Activated CD4-positive, alpha-beta T cell treated with anti-CD3 and anti-CD28 coated beads for 36 hours (primary cell): ENCODE measurements at regions not wholly inside any gene's neighbourhood (a gene's known extent, or its start where the extent isn't known, plus 50 kb on each side); places are given as distances from the start of the nearest gene placed in this dataset.
A peak's percentile ranks its signal among the peaks of the same experiment; 100 is the strongest.

Experiments used
- ATAC-seq: fragments of 200-7000 bp; cut with Tn5 transposase; one replicate; pipeline ENCODE4 v1.10.0; 2021; ENCODE audit warnings: mild to moderate bottlenecking, moderate library complexity
- CTCF ChIA-PET: fragments of 350-600 bp; sonication (Branson Sonifier 250); formaldehyde crosslinking; loops from one replicate; lab custom pipeline; 2021; ENCODE audit warnings: antibody characterized with exemption; lab: Charles Lee
- POLR2A ChIA-PET: fragments of 350-600 bp; sonication (Branson Sonifier 250); formaldehyde crosslinking; loops from one replicate; lab custom pipeline; 2021; ENCODE audit warnings: antibody characterized with exemption, inconsistent platforms; lab: Charles Lee
- DNase-seq: peaks from one replicate; pipeline ENCODE4 v3.0.0-alpha.2; 2020
- H3K27ac Mint-ChIP-seq: one replicate; pipeline ENCODE4 v1.8.0; 2021; ENCODE audit warnings: mixed read lengths
- H3K27me3 Mint-ChIP-seq: one replicate; pipeline ENCODE4 v1.8.0; 2021; ENCODE audit warnings: mixed read lengths
- H3K36me3 Mint-ChIP-seq: one replicate; pipeline ENCODE4 v1.8.0; 2021; ENCODE audit warnings: low read depth, mixed read lengths
- H3K4me1 Mint-ChIP-seq: one replicate; pipeline ENCODE4 v1.8.0; 2021; ENCODE audit warnings: mixed read lengths
- H3K4me3 Mint-ChIP-seq: one replicate; pipeline ENCODE4 v1.8.0; 2021; ENCODE audit warnings: mild to moderate bottlenecking, moderate library complexity, mixed read lengths
- H3K9me3 Mint-ChIP-seq: one replicate; pipeline ENCODE4 v1.8.0; 2021; ENCODE audit warnings: low read depth, mixed read lengths
- intact Hi-C, 2 experiments: fragments of 100-400 bp; cut with DNase I in 1 of 2; cut with micrococcal nuclease in 1 of 2; formaldehyde crosslinking; loops; one replicate each; pipeline versions ENCODE4 v1.14.2 to v1.15.1; 2022 to 2024; cut with DNase I, micrococcal nuclease

DNA sequence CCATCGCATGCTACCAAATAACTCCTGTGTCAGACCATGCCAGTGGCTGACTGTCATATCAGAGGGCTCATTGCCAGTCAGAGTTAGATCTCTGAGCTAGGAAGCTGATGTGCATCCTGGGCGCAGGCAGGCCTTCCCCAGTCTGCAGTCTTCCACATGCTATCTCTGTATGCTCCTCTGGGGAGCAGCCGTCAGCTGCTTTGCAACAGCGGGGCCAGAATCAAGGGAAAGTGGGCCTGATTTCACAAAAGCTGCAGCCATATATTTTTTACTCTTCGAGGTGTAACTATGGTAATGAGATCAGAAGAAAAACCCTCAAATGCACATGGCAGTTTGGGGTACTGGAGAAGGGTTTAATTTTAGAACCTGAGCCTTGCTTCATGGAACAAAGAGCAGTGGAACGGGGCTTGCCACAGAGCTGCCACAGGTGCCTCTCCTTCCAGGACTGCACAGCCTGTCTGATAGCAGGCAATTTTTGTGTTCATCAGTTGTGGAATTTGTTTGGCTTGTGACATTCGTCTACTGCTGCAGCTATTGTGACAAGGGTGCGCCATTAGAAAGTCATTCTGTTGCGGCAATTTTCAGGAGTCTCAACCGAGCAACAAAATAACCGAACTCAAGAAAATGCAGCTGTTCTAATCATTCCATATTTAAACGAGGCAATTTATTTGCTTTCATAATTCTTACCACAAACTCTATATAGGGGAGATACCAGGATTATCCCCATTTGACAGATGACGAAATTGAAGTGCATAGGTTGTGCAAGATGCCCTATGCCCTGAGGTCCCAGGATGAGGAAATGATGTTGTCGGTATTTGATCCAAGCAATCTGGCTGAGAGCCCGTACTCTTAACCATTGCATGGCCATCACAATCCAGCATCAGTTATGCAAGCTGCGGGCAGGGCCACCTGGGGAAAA lies 109.6 kb upstream of the CYRIA start:
- POLR2A ChIA-PET: no interaction called here
- CTCF ChIA-PET: interaction anchor here (0.6 to 1.9 kb wide), 3 partner anchors 18 to 173 kb away, joined by 3 to 6 read pairs (median 4); no protein-coding TSS in a partner anchor
- H3K27me3 Mint-ChIP-seq: peaks cover 12% of the 10 kb centered on the region

GRCh38 chr2:16774091-16774490 lies 108.5 kb upstream of the CYRIA start:
- no peak for DNase-seq
- CTCF ChIA-PET: interaction anchor here (1.2 to 3.2 kb wide), 2 partner anchors 9 to 897 kb away, joined by 3 to 8 read pairs; no protein-coding TSS in a partner anchor
- no peaks in the 10 kb centered on the region for H3K36me3 Mint-ChIP-seq
- H3K4me3 Mint-ChIP-seq: no peak overlapping the region
- ATAC-seq: no peak
- POLR2A ChIA-PET: no interaction called here
- no peak overlapping the region for H3K27ac Mint-ChIP-seq
- no peaks in the 10 kb centered on the region for H3K4me1 Mint-ChIP-seq
- intact Hi-C loops: loop anchor here in 1 of 2 experiments (10.0 kb wide), 1 partner anchor 1601 kb away; no protein-coding TSS in a partner anchor
- no peaks in the 10 kb centered on the region for H3K9me3 Mint-ChIP-seq
- peaks cover 17% of the 10 kb centered on the region for H3K27me3 Mint-ChIP-seq

More for the DNA sequence above, 109.6 kb upstream of the CYRIA start:
- Mint-ChIP-seq H3K4me1 (no peaks in the 10 kb centered on the region), H3K27ac (no peak overlapping the region), H3K9me3 (no peaks in the 10 kb centered on the region), H3K4me3 (no peak overlapping the region), H3K36me3 (no peaks in the 10 kb centered on the region)
- no peak for DNase-seq
- ATAC-seq: no peak
- intact Hi-C loops: loop anchor here in 1 of 2 experiments (10.0 kb wide), 1 partner anchor 1600 kb away; no protein-coding TSS in a partner anchor

DNA sequence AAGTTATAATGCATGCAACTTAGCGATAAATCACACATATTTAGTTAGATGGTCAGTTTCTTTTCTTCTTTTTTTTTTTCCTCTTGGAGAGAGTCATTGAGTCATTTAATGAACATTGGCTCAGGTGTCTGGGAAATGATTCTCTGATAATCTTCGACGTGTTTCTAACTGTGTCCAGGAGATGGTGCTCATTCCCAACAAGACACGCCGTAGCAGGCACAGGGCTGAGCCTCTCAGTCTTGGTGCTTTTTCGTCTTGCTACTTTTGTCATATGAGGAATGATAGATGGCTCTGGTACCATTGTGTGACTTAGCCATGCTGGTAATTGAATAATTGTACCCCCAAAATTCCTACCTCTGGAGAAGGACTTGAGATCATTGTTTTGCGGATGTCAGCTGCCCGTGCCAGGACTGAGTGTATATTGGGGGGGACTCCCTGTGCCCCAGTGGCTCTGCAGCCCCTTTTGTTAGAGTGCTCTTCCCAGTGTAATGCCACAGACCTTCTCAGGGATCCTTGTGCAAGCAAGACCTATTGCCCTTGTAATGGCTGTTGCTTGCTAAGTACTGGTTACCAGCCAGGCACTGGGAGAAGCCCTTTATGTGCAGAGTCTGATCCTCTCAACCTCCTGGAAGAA lies 107.6 kb upstream of the CYRIA start:
- POLR2A ChIA-PET: no interaction called here
- intact Hi-C loops: loop anchor here in 1 of 2 experiments (1.0 to 10.0 kb wide), 4 partner anchors 127 to 1602 kb away; no protein-coding TSS in a partner anchor
- Mint-ChIP-seq H3K4me3 (no peak overlapping the region), H3K27ac (no peak overlapping the region), H3K9me3 (no peaks in the 10 kb centered on the region), H3K36me3 (no peaks in the 10 kb centered on the region), H3K27me3 (peaks cover 17% of the 10 kb centered on the region), H3K4me1 (no peaks in the 10 kb centered on the region)
- CTCF ChIA-PET: interaction anchor here (0.6 to 3.2 kb wide), 9 partner anchors 9 to 1123 kb away, joined by 3 to 8 read pairs (median 3); no protein-coding TSS in a partner anchor
- ATAC-seq (peak; percentile 74), DNase-seq (peak; percentile 57)

DNA sequence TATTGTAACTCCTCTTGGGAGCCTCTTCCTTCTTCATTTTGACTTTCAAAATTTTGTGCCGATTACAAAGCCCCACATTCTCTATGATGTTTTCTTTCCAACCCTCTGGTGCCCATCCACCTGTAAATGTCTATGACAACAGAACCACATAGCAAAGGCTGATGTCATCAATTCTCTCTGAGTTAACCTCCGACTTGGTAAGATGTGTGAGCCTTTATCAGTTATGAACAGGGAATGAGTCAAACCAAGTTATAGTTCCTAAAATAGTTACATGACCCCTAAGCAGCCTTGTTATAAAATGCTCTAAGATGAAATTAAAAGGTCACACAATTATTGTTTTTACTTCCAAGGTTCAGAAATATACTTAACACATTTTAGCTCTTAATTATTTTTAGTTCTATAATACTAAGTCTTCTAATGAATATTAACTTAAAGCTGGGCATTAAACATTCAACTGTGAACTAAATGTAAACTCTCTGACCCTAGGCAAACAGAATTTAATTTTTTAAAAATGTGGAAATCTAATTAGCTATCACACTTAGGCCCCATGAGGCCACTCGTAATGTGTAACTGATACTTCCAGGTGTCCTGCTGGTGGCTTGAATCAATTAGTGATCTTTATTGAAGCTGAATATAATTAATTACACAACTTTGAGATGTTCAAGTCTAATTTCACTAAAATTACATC lies 102.3 kb upstream of the CYRIA start:
- ChIA-PET CTCF (interaction anchor here (0.7 to 1.5 kb wide), 4 partner anchors 11 to 543 kb away, joined by 3 to 7 read pairs (median 4); no protein-coding TSS in a partner anchor), POLR2A (no interaction called here)
- H3K4me1 Mint-ChIP-seq: no peaks in the 10 kb centered on the region
- no peak overlapping the region for H3K27ac Mint-ChIP-seq
- no peak for ATAC-seq
- H3K9me3 Mint-ChIP-seq: no peaks in the 10 kb centered on the region
- intact Hi-C loops: no loop called here
- H3K4me3 Mint-ChIP-seq: no peak overlapping the region
- no peak for DNase-seq
- H3K36me3 Mint-ChIP-seq: no peaks in the 10 kb centered on the region
- H3K27me3 Mint-ChIP-seq: peaks cover 11% of the 10 kb centered on the region

DNA sequence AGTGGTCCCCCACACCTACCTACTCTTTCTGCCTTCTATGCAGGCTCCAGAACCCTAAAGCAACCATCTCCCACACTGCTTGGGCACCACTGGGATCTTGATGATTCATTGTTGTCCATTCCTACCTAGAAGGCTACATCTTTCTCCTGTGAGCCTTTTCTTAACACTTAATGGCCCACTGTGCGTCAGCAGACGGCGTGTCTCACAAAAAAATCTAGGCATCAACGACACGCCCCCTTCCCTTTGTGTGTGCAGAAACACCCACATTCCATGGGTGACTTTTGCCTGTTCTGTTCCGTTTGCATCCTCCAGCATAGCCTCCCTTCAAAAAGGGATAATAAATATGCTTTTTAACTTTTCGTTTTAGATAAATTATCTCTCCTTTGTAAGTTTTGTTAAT lies 99.7 kb upstream of the CYRIA start:
- DNase-seq (no peak), ATAC-seq (no peak)
- POLR2A ChIA-PET: no interaction called here
- no peaks in the 10 kb centered on the region for H3K4me1 Mint-ChIP-seq
- H3K27ac Mint-ChIP-seq: no peak overlapping the region
- intact Hi-C loops: no loop called here
- H3K36me3 Mint-ChIP-seq: no peaks in the 10 kb centered on the region
- no peaks in the 10 kb centered on the region for H3K9me3 Mint-ChIP-seq
- CTCF ChIA-PET: no interaction called here
- H3K4me3 Mint-ChIP-seq: no peak overlapping the region
- peaks cover 8% of the 10 kb centered on the region for H3K27me3 Mint-ChIP-seq

GRCh38 chr2:16764487-16764886 lies 98.9 kb upstream of the CYRIA start:
- Mint-ChIP-seq H3K4me1 (no peaks in the 10 kb centered on the region), H3K27ac (no peak overlapping the region), H3K27me3 (peaks cover 2% of the 10 kb centered on the region), H3K36me3 (no peaks in the 10 kb centered on the region), H3K4me3 (no peak overlapping the region), H3K9me3 (no peaks in the 10 kb centered on the region)
- ChIA-PET POLR2A (no interaction called here), CTCF (no interaction called here)
- DNase-seq (no peak), ATAC-seq (no peak)
- intact Hi-C loops: no loop called here

DNA sequence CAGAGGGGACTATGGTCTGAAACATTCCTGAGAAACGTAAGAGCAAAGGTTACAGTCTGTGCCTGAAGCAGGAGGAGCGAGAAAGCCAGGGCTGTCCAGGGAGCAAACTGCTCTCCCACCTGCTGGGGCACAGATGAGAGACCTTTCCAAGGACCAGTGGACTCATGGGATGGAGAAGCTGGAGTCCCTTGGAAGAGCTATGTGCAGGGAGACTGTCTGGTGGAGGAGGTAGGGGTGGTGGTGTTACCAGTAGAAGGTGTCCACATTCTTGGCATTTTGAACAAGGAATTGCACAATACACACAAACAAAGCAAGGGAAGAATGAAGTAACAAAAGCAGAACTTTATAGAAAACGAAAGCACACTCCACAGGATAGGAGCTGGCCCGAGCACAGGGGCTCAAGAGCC lies 97.9 kb upstream of the CYRIA start:
- intact Hi-C loops: no loop called here
- ChIA-PET CTCF (no interaction called here), POLR2A (no interaction called here)
- no peak for DNase-seq
- H3K27me3 Mint-ChIP-seq: peaks cover 2% of the 10 kb centered on the region
- H3K4me1 Mint-ChIP-seq: no peaks in the 10 kb centered on the region
- no peak overlapping the region for H3K4me3 Mint-ChIP-seq
- no peaks in the 10 kb centered on the region for H3K9me3 Mint-ChIP-seq
- no peak overlapping the region for H3K27ac Mint-ChIP-seq
- no peaks in the 10 kb centered on the region for H3K36me3 Mint-ChIP-seq
- no peak for ATAC-seq

DNA sequence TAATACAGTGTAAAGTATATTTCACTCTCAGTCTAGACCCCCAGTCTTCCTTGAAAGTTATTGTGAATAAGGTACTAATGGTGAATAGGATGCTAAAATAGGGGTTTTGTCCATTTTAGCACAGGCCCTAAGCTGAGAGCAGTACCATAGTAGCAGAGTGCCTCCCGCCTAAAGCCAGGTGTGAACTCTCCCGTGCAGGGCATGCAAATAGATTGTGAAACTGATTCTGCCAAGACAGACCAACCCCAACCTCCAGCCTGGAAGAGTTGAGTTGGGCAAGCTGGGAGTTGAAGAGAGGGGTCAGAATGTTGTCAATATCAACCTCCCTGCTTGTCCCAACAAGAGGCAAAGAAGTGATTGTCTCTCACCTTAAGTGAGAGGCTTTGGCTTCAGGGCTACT lies 97.4 kb upstream of the CYRIA start:
- Mint-ChIP-seq H3K36me3 (no peaks in the 10 kb centered on the region), H3K27ac (no peak overlapping the region), H3K4me1 (no peaks in the 10 kb centered on the region), H3K27me3 (peaks cover 3% of the 10 kb centered on the region), H3K9me3 (no peaks in the 10 kb centered on the region), H3K4me3 (no peak overlapping the region)
- ATAC-seq (no peak), DNase-seq (no peak)
- intact Hi-C loops: no loop called here
- POLR2A ChIA-PET: no interaction called here
- CTCF ChIA-PET: no interaction called here

- ChIA-PET POLR2A (no interaction called here), CTCF (interaction anchor here (0.8 to 1.7 kb wide), 3 partner anchors 137 to 147 kb away, joined by 3 to 5 read pairs (median 3); no protein-coding TSS in a partner anchor)
- Mint-ChIP-seq H3K36me3 (no peaks in the 10 kb centered on the region), H3K27me3 (peaks cover 5% of the 10 kb centered on the region), H3K4me3 (no peak overlapping the region), H3K4me1 (no peaks in the 10 kb centered on the region), H3K27ac (no peak overlapping the region), H3K9me3 (no peaks in the 10 kb centered on the region)
- intact Hi-C loops: no loop called here
- ATAC-seq: no peak
- no peak for DNase-seq
Measured at GRCh38 chr2:16760426-16760825, 94.8 kb upstream of the CYRIA start.

DNA sequence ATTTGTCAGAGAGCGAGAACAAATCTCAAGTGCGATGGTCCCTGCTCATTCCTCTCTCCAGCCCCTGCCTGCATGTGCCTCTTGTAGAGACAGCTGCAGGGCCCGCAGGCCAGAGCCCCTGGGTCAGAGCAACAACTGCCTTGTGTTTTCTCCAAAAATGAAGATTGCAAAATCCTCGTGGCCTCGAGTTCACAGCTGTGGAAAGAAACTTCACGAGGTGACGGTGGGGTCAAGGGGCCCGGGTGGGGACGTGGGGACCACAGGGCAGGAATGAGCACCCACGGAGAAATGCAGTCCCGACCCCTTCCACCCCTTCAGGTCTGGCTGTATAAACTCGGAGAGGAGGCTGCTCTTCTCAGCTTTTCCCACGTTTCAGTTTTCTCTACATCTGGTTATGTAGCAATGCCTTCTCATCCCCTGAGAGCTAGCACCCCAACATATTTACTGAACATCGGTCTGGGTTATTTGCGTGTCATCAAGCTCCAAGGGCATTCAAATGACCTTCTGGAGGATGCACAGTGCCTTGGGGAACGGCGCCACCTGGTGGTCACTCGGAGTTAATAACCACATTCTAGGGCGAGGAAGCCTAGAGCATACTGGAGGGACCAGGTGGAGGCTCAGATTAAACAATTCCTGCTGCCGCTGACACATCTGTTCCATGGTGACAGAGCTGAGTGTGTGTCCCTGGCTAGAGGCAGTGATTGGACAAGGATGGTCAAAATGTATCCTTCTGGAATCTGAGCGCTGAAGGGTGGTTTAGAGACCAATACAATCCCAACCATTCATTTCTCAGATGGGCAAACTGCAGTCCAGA lies 91.4 kb upstream of the CYRIA start:
- intact Hi-C loops: loop anchor here (1.0 to 5.0 kb wide), 6 partner anchors 60 to 1115 kb away; no protein-coding TSS in a partner anchor
- peak; percentile 95 for ATAC-seq
- Mint-ChIP-seq H3K36me3 (no peaks in the 10 kb centered on the region), H3K4me1 (no peaks in the 10 kb centered on the region), H3K27me3 (peaks cover 5% of the 10 kb centered on the region), H3K4me3 (no peak overlapping the region), H3K27ac (peak overlapping the region; percentile 23), H3K9me3 (no peaks in the 10 kb centered on the region)
- ChIA-PET POLR2A (no interaction called here), CTCF (interaction anchor here (0.5 to 3.9 kb wide), 23 partner anchors 9 to 945 kb away, joined by 3 to 55 read pairs (median 4); no protein-coding TSS in a partner anchor)
- DNase-seq: peak; percentile 85
